NB4 (cell line): ENCODE measurements at regions not wholly inside any gene's neighbourhood (a gene's known extent, or its start where the extent isn't known, plus 50 kb on each side); places are given as distances from the start of the nearest gene placed in this dataset.

Source experiments
- POLR2A ChIP-seq: IDR thresholded peaks from 2 replicates; pipeline ENCODE4 v1.6.1; 2011; ENCODE audit warnings: mild to moderate bottlenecking; ENCODE audit not compliant: insufficient read length; ENCODE audit errors: extremely low read depth
- TF ChIP-seq, protein P1 (sequence below): IDR thresholded peaks from one replicate; pipeline ENCODE4 v1.5.1; 2012; ENCODE audit warnings: low read depth, low read length

DNA sequence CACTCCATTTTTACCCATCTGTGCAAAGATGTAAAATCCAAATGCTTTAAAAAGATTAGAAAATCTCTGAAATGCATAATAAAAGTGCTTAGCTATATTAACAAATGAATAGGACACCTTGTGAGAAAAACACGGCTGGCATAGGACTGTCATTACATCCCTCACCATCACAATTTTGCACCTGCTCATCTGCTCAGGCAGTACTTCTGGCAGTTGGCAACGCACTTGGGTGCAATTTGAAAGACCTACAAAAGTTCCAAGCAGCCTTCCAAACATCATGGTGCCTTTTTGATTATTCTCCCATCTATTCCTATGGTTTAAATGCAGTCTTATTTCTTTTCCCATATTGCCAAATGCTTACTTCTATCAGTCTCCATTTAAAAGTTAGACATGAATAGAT lies 501.8 kb downstream of the ENC1 start:
- TF ChIP-seq, protein P1, sequence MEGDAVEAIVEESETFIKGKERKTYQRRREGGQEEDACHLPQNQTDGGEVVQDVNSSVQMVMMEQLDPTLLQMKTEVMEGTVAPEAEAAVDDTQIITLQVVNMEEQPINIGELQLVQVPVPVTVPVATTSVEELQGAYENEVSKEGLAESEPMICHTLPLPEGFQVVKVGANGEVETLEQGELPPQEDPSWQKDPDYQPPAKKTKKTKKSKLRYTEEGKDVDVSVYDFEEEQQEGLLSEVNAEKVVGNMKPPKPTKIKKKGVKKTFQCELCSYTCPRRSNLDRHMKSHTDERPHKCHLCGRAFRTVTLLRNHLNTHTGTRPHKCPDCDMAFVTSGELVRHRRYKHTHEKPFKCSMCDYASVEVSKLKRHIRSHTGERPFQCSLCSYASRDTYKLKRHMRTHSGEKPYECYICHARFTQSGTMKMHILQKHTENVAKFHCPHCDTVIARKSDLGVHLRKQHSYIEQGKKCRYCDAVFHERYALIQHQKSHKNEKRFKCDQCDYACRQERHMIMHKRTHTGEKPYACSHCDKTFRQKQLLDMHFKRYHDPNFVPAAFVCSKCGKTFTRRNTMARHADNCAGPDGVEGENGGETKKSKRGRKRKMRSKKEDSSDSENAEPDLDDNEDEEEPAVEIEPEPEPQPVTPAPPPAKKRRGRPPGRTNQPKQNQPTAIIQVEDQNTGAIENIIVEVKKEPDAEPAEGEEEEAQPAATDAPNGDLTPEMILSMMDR = no peak
- no peak for TF ChIP-seq POLR2A
